ENCODE measurements at regions not wholly inside any gene's neighbourhood (a gene's known extent, or its start where the extent isn't known, plus 50 kb on each side); places are given as distances from the start of the nearest gene placed in this dataset.

DNA sequence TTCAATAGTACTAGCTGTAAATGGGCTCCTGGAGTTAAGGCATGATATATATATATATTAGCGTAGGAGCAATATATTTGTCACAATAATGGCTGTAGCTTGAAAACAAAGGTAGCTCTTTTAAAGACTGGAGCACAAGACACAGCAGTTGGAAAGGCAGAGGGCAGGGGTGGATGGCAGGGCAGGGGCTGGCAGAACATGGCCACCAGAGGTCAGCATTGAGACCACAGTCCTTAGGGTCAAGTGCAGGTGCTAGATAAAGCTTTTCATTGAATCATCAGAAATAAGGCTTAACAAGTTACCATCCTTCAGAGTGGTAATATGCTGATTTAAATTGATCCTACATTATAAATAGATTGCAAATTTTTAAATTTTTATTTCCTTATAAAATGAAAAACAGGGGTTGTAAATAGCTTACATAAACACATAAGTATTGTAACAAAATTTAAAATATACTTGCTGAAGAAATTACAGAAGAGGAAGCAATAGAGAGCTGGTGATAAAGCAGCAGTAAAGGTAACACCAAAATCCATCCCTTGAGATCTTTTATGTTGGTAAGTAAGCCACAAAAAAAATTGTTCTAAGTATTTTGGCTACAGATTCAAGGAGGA is 161.2 kb upstream of the PIEZO2 start:
- peak; percentile 57 to 83 (median 74) for DNase-seq

- DNase-seq: peak in 3 of 4 experiments; percentile 11 to 30 (median 21)
Observed at GRCh38 chr18:11309172-11309571, 159.8 kb upstream of the PIEZO2 start.

DNA sequence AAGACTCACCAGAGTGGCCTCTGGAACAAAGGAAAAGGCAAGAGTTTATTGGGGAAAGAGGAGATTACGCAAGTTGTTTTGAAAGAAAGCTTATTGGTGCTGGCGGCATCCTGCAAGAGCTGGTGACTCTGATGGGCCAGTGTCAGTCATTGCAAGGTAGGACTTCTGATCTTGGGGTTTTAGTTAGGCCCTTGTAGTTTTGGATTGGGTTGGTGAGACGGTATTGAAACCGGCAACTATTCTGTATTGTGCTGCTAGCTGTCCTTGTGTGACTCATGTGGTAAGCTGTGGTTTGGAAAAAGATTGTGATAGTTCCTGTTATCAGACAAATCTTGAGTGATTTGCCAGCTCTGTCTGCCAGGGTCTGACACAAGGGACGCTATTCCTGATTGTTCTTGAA is 159.1 kb upstream of the PIEZO2 start:
- peak in 3 of 4 experiments; percentile 18 to 31 (median 31) for DNase-seq

- DNase-seq: no peak
Observed at GRCh38 chr18:11307716-11308115, 158.3 kb upstream of the PIEZO2 start.

DNA sequence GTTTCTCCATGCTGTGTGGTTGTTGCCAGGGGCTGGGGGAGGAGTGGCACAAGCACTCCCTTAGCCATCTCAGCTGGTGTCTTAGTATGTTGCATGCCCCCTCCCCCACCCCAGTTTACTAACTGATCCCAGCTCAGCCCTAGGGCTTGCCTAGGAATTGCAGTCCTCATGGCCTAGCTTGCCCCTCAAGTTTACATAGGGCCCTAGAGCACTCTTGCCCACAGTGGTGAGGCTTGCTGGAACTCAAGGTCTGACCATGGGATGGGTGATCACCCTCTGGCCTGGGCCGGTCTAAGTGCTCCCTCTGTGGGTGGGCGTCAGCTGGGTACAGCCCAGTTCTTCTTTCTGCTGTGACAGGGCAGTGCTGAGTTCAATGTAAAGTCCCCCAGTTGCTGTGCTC is 156.1 kb upstream of the PIEZO2 start:
- peak in 3 of 4 experiments; percentile 4 to 31 (median 10) for DNase-seq

DNA sequence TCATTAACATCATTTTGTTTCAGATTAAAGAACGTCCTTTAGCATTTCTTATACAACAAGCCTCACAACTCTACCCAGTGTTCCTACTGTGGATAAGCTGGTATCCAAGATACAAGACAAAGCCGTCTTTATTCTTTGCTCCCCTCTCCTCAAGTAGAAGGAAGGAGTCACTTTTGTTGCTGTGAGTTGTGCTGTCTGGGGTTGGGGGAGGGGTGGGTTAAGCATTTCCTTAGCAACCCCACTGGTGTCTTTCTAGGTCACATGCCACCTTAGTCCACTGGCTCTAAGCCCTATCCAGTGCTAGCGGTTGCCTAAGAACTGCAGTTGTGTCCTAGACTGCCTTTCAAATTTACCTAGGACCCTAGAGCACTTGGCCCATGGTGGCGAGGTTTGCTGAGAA is 155.6 kb upstream of the PIEZO2 start:
- no peak for DNase-seq

GRCh38 chr18:11296946-11297345 is 147.6 kb upstream of the PIEZO2 start:
- no peak for DNase-seq

DNA sequence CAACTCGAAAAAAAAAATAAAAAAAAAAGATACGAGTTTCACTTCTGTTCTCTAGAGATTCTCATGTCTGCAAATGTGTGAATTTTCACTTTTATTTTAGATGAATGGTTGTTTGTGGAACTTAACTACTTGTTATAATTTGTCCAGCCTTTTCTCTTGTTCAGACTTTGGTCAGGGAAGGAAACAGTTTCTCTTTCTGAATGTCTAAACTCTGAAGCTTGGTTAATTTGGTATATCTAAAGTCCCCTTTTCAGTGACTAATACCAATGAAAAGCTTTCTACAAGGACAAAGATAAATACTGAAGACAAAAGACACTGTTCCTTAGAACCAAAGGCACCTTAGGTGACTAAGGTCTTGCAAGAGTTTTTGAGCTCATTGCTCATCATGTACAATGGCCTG is 144.4 kb upstream of the PIEZO2 start:
- DNase-seq: peak in 1 of 4 experiments; percentile 5

DNA sequence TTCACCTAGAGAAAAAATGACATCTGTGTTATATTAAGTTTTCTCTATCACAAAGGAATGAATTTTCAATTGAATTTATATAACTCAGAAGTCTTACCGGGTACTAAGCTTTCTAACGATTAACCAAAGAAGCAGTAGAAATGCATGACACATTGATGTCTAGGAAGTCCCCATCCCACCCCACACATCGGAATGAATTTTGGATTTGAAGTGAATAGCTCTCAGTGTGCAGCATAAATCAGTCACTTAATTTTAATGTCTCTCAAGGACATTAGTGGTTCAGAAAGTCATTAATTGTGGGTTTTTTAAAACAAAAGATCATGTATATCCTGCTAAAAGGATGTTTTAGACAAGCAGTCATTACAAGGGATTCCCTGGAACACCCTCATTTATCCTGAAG is 141.4 kb upstream of the PIEZO2 start:
- no peak for DNase-seq

- DNase-seq: no peak
Observed at GRCh38 chr18:11289248-11289647, 139.9 kb upstream of the PIEZO2 start.

- DNase-seq: no peak
Observed at GRCh38 chr18:11288401-11288800, 139.0 kb upstream of the PIEZO2 start.

- no peak for DNase-seq
Observed at GRCh38 chr18:11286431-11286830, 137.1 kb upstream of the PIEZO2 start.

- DNase-seq: no peak
Observed at GRCh38 chr18:11284811-11285210, 135.4 kb upstream of the PIEZO2 start.

GRCh38 chr18:11284349-11284748 is 135.0 kb upstream of the PIEZO2 start:
- DNase-seq: no peak

GRCh38 chr18:11283479-11284161 is 134.3 kb upstream of the PIEZO2 start:
- DNase-seq: no peak

GRCh38 chr18:11279461-11279860 is 130.1 kb upstream of the PIEZO2 start:
- DNase-seq: no peak

- DNase-seq: no peak
Observed at GRCh38 chr18:11276678-11277077, 127.3 kb upstream of the PIEZO2 start.

- DNase-seq: no peak
Observed at GRCh38 chr18:11274144-11274794, 124.9 kb upstream of the PIEZO2 start.

- peak in 1 of 4 experiments; percentile 3 for DNase-seq
Observed at GRCh38 chr18:11272516-11272915, 123.1 kb upstream of the PIEZO2 start.

- peak in 1 of 4 experiments; percentile 26 for DNase-seq
Observed at GRCh38 chr18:11271954-11272353, 122.6 kb upstream of the PIEZO2 start.

DNA sequence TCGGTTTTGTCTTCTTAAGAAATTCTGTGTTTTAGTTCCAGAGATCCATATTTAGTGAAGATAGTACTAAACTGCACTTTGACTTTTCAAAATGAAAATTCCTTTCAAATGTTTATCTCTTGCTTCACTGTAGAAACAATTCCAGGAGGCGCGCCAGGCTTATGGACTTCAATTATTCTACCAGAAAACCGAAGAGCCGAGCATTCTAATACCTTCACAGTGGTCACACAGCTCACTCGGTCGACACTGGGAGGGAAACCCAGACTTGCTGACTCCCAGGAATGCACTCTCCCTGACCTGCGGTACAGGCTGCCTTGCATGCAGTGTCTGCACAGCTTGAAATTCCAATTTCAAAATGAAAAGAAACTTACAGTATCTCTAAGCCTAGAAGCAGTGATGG is 119.9 kb upstream of the PIEZO2 start:
- DNase-seq: no peak

DNA sequence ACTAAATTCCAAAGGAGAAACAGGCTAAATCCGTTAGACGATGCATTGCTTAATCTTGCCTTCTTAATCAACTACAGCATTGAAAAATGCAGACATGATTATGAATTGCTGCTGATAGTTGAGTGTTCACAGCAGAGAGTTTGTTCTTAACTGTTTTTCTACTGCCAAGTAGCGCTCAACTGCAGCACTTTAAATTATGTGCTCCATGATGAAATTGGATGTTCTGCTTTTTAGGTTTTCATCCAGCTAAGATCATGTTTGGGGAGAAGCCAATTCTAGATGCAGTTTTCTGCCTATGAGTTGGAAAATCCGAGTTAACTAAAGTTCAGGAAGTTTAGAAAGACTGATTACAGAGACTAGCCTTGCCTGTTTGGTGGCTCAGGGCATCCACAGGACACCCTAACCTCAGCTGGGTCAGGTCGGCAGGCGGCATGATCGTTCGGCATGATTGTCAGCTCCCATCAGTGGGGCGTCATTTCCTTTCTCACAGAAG is 119.4 kb upstream of the PIEZO2 start:
- DNase-seq: peak in 1 of 4 experiments; percentile 2

DNA sequence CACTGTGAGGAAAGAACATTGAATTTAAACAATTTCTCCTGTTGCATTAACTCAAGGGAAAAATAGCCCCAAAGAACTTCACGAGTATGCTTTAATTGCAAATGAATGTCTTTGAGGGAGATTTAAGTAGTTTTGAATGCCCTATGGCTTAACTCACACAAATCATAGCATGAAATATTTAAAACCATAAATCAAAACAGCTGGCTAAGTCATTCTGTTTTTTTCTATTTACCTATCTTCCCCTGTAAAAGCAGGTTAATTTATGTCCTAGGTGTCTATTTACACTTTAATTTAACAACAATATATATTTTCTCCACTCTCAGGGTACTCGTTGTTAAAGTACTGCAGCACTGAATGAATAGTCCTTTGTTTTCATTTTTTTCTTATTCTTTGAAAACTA is 118.8 kb upstream of the PIEZO2 start:
- DNase-seq: no peak

Measured in suppressor macrophage (primary cell).